Osteocyte (in vitro differentiated cells): ENCODE measurements at regions not wholly inside any gene's neighbourhood (a gene's known extent, or its start where the extent isn't known, plus 50 kb on each side); places are given as distances from the start of the nearest gene placed in this dataset.

Experiments
- DNase-seq: peaks from one replicate; pipeline ENCODE4 v3.0.0; 2021; ENCODE audit warnings: mixed read lengths; ENCODE audit not compliant: unreplicated experiment; ENCODE audit errors: extremely low spot score
- H3K27ac Mint-ChIP-seq: one replicate; pipeline ENCODE4 v1.8.0; 2021; ENCODE audit warnings: mild to moderate bottlenecking, mixed read lengths; ENCODE audit not compliant: unreplicated experiment
- H3K27me3 Mint-ChIP-seq: one replicate; pipeline ENCODE4 v1.8.0; 2021; ENCODE audit warnings: mixed read lengths; ENCODE audit not compliant: unreplicated experiment
- H3K36me3 Mint-ChIP-seq: one replicate; pipeline ENCODE4 v1.8.0; 2021; ENCODE audit warnings: mixed read lengths; ENCODE audit not compliant: unreplicated experiment
- H3K4me1 Mint-ChIP-seq: one replicate; pipeline ENCODE4 v1.8.0; 2021; ENCODE audit warnings: mixed read lengths; ENCODE audit not compliant: unreplicated experiment
- H3K4me3 Mint-ChIP-seq: one replicate; pipeline ENCODE4 v1.8.0; 2021; ENCODE audit warnings: mild to moderate bottlenecking, moderate library complexity, mixed read lengths; ENCODE audit not compliant: unreplicated experiment
- H3K9me3 Mint-ChIP-seq: one replicate; pipeline ENCODE4 v1.8.0; 2021; ENCODE audit warnings: mixed read lengths; ENCODE audit not compliant: unreplicated experiment
- CTCF ChIP-seq: fragments of 200-600 bp; sonication (generic); IDR thresholded peaks from 2 replicates; pipeline ENCODE4 v1.5.0; 2021; ENCODE audit warnings: antibody characterized with exemption, mild to moderate bottlenecking, moderate library complexity

- Mint-ChIP-seq H3K36me3 (no peaks in the 10 kb centered on the region), H3K27me3 (no peaks in the 10 kb centered on the region), H3K9me3 (peaks cover 20% of the 10 kb centered on the region), H3K4me1 (peaks cover 15% of the 10 kb centered on the region), H3K4me3 (no peak overlapping the region), H3K27ac (peak overlapping the region; percentile 56)
- no peak for TF ChIP-seq CTCF
- no peak for DNase-seq
These were observed 191.2 kb upstream of the NABP1 start for GRCh38 chr2:191486584-191487320.

- Mint-ChIP-seq H3K4me3 (no peak overlapping the region), H3K9me3 (peaks cover 8% of the 10 kb centered on the region), H3K27ac (no peak overlapping the region), H3K36me3 (no peaks in the 10 kb centered on the region), H3K4me1 (peaks cover 15% of the 10 kb centered on the region), H3K27me3 (no peaks in the 10 kb centered on the region)
- DNase-seq: no peak
- no peak for TF ChIP-seq CTCF
These were observed 189.8 kb upstream of the NABP1 start for GRCh38 chr2:191488135-191488534.

- no peak overlapping the region for H3K27ac Mint-ChIP-seq
- H3K4me3 Mint-ChIP-seq: no peak overlapping the region
- DNase-seq: no peak
- no peaks in the 10 kb centered on the region for H3K36me3 Mint-ChIP-seq
- H3K9me3 Mint-ChIP-seq: peaks cover 6% of the 10 kb centered on the region
- no peak for TF ChIP-seq CTCF
- peaks cover 15% of the 10 kb centered on the region for H3K4me1 Mint-ChIP-seq
- no peaks in the 10 kb centered on the region for H3K27me3 Mint-ChIP-seq
These were observed 188.8 kb upstream of the NABP1 start for GRCh38 chr2:191489177-191489576.

GRCh38 chr2:191496838-191497237 is 181.1 kb upstream of the NABP1 start:
- no peak for DNase-seq
- TF ChIP-seq CTCF: no peak
- Mint-ChIP-seq H3K9me3 (peaks cover 9% of the 10 kb centered on the region), H3K27me3 (no peaks in the 10 kb centered on the region), H3K27ac (no peak overlapping the region), H3K36me3 (no peaks in the 10 kb centered on the region), H3K4me1 (peaks cover 16% of the 10 kb centered on the region), H3K4me3 (no peak overlapping the region)

GRCh38 chr2:191497822-191498221 is 180.1 kb upstream of the NABP1 start:
- no peak overlapping the region for H3K4me3 Mint-ChIP-seq
- no peak overlapping the region for H3K27ac Mint-ChIP-seq
- H3K4me1 Mint-ChIP-seq: peaks cover 16% of the 10 kb centered on the region
- no peaks in the 10 kb centered on the region for H3K36me3 Mint-ChIP-seq
- peaks cover 9% of the 10 kb centered on the region for H3K9me3 Mint-ChIP-seq
- no peak for DNase-seq
- no peak for TF ChIP-seq CTCF
- H3K27me3 Mint-ChIP-seq: no peaks in the 10 kb centered on the region
